ENCODE measurements at regions not wholly inside any gene's neighbourhood (a gene's known extent, or its start where the extent isn't known, plus 50 kb on each side); places are given as distances from the start of the nearest gene placed in this dataset.

DNA sequence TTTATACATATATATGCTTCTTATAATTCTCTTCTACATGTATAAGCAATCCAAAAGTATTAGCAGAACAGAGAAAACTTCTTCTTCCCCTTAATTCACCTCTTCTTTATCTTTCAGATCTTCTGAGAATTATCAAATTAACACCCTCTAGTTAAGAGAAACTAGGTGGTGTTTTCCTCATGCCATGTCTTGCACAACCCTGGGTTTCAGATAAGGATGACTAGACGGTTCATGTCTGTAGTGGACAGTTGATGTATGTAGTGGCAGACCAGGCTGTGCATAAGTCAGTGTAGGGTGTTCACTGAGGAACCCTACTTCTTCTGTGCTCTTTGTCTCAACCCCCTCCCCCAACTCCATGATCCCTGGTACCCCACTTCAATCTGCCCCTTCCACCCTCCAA, 187.3 kb downstream of the SAMD5 start:
- TF ChIP-seq POLR2AphosphoS5 (IDR thresholded peaks at IDR 0.05; ENCODE audit: low read depth) (no peak), GABPA (IDR thresholded peaks at IDR 0.05; ENCODE audit: low read depth) (no peak), SPI1 (IDR thresholded peaks at IDR 0.05; ENCODE audit: borderline replicate concordance, low read depth) (no peak), REST (IDR thresholded peaks at IDR 0.05; ENCODE audit: insufficient replicate concordance, low read depth) (no peak)
- TF ChIP-seq, protein P1, sequence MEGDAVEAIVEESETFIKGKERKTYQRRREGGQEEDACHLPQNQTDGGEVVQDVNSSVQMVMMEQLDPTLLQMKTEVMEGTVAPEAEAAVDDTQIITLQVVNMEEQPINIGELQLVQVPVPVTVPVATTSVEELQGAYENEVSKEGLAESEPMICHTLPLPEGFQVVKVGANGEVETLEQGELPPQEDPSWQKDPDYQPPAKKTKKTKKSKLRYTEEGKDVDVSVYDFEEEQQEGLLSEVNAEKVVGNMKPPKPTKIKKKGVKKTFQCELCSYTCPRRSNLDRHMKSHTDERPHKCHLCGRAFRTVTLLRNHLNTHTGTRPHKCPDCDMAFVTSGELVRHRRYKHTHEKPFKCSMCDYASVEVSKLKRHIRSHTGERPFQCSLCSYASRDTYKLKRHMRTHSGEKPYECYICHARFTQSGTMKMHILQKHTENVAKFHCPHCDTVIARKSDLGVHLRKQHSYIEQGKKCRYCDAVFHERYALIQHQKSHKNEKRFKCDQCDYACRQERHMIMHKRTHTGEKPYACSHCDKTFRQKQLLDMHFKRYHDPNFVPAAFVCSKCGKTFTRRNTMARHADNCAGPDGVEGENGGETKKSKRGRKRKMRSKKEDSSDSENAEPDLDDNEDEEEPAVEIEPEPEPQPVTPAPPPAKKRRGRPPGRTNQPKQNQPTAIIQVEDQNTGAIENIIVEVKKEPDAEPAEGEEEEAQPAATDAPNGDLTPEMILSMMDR (IDR thresholded peaks at IDR 0.05; ENCODE audit: insufficient read depth, low read length), result no peak

Data from HL-60 (cell line).